Esophagus squamous epithelium (tissue), 5 donors: ENCODE measurements at regions not wholly inside any gene's neighbourhood (a gene's known extent, or its start where the extent isn't known, plus 50 kb on each side); places are given as distances from the start of the nearest gene placed in this dataset.
"Not testable (repeated sequence)": the region's sequence is repeated elsewhere in the genome, so short reads cannot be mapped to it uniquely, and the experiment has no call there.

Source experiments
- DNase-seq: peaks from one replicate; lab custom pipeline; 2025; lab: John Stamatoyannopoulos, UW
- H3K27ac ChIP-seq, 4 donors: fragments of 200-600 bp; sonication (generic); one replicate each; pipeline ENCODE4 v1.5.1; 2016 to 2019; ENCODE audit warnings: mild to moderate bottlenecking in 1 of 4
- H3K27me3 ChIP-seq, 4 donors: fragments of 200-600 bp; sonication (generic); 1 replicate in 3 of 4; 2 replicates in 1 of 4; pipeline versions ENCODE4 v1.5.1 to v1.6.0; 2017 to 2021; ENCODE audit warnings: antibody characterized with exemption in 1 of 4
- H3K36me3 ChIP-seq, 3 donors: fragments of 200-600 bp; sonication (generic); one replicate each; pipeline ENCODE4 v1.5.1; 2016 to 2019
- H3K4me1 ChIP-seq, 3 donors: fragments of 200-600 bp; sonication (generic); one replicate each; pipeline ENCODE4 v1.5.1; 2017 to 2019
- H3K4me3 ChIP-seq, 4 donors: fragments of 200-600 bp; sonication (generic); 1 replicate in 3 of 4; 2 replicates in 1 of 4; pipeline ENCODE4 v1.5.1; 2016 to 2019; ENCODE audit warnings: mild to moderate bottlenecking in 2 of 4, moderate library complexity in 1 of 4
- H3K9me3 ChIP-seq, 3 donors: fragments of 200-600 bp; sonication (generic); one replicate each; pipeline ENCODE4 v1.5.1; 2016 to 2019
- CTCF ChIP-seq, 6 experiments: fragments of 450-650 bp in 4 of 6; fragments of 200-600 bp in 2 of 6; sonication (generic) in 2 of 6; IDR thresholded peaks; one replicate each; pipeline ENCODE4 v1.5.1; 2016 to 2019; ENCODE audit warnings: antibody characterized with exemption in 6 of 6, mild to moderate bottlenecking in 4 of 6, moderate library complexity in 4 of 6
- POLR2A ChIP-seq, 4 donors: fragments of 450-650 bp; IDR thresholded peaks; one replicate each; pipeline ENCODE4 v1.6.1; 2017; ENCODE audit warnings: antibody characterized with exemption in 4 of 4, mild to moderate bottlenecking in 4 of 4, moderate library complexity in 3 of 4
- WGBS, 2 donors: methylation state at CpG; one replicate each; pipeline ENCODE4 v1.1.5; 2018; 5-methylcytosine and 5-hydroxymethylcytosine counted together
- intact Hi-C: fragments of 100-400 bp; cut with DNase I; formaldehyde crosslinking; loops from one replicate; pipeline ENCODE4 v1.15.0; 2022
- donor health status: DM: yes; HTN: yes; CAD: no.

- TF ChIP-seq CTCF (IDR thresholded peaks at IDR 0.05), result no peak
- no peaks in the 10 kb centered on the region for H3K9me3 ChIP-seq
- WGBS, 2 donors, result 48 to 53% methylated on average over 5 of the region's 5 CpGs
- no peak overlapping the region for H3K4me3 ChIP-seq
- no peaks in the 10 kb centered on the region for H3K27me3 ChIP-seq
- no peak for DNase-seq
- no peak overlapping the region for H3K27ac ChIP-seq
- H3K36me3 ChIP-seq, result no peaks in the 10 kb centered on the region
- no peaks in the 10 kb centered on the region for H3K4me1 ChIP-seq
- intact Hi-C loops, result no loop called here
Observed at GRCh38 chr6:102746941-102747340, 1353.4 kb downstream of the GRIK2 start.

- Histone ChIP-seq H3K4me1 (no peaks in the 10 kb centered on the region), H3K9me3 (no peaks in the 10 kb centered on the region), H3K27me3 (no peaks in the 10 kb centered on the region), H3K36me3 (no peaks in the 10 kb centered on the region), H3K4me3 (no peak overlapping the region), H3K27ac (no peak overlapping the region)
- TF ChIP-seq POLR2A (IDR thresholded peaks at IDR 0.05), result no peak
- TF ChIP-seq CTCF (IDR thresholded peaks at IDR 0.05), result no peak
- intact Hi-C loops, result no loop called here
- DNase-seq, result no peak
- WGBS, 2 donors, result 45 to 49% methylated on average over 7 of the region's 7 CpGs
Observed at GRCh38 chr6:102742754-102743356, 1349.3 kb downstream of the GRIK2 start.

GRCh38 chr6:102742028-102742427, 1348.5 kb downstream of the GRIK2 start:
- DNase-seq, result no peak
- no peak overlapping the region for H3K4me3 ChIP-seq
- no peaks in the 10 kb centered on the region for H3K27me3 ChIP-seq
- H3K4me1 ChIP-seq, result no peaks in the 10 kb centered on the region
- no peaks in the 10 kb centered on the region for H3K9me3 ChIP-seq
- no peak overlapping the region for H3K27ac ChIP-seq
- no peak for TF ChIP-seq CTCF (IDR thresholded peaks at IDR 0.05)
- no peak for TF ChIP-seq POLR2A (IDR thresholded peaks at IDR 0.05)
- no peaks in the 10 kb centered on the region for H3K36me3 ChIP-seq
- intact Hi-C loops, result no loop called here
- 24 to 31% methylated on average over 4 of the region's 4 CpGs for WGBS, 2 donors

GRCh38 chr6:102736941-102737368, 1343.4 kb downstream of the GRIK2 start:
- intact Hi-C loops, result no loop called here
- TF ChIP-seq CTCF (IDR thresholded peaks at IDR 0.05), result no peak
- no peak for TF ChIP-seq POLR2A (IDR thresholded peaks at IDR 0.05)
- Histone ChIP-seq H3K36me3 (no peaks in the 10 kb centered on the region), H3K4me3 (no peak overlapping the region), H3K27me3 (no peaks in the 10 kb centered on the region), H3K27ac (no peak overlapping the region), H3K4me1 (no peaks in the 10 kb centered on the region), H3K9me3 (no peaks in the 10 kb centered on the region)
- 46 to 57% methylated on average over 2 of the region's 2 CpGs for WGBS, 2 donors
- DNase-seq, result no peak

GRCh38 chr6:102732898-102733297, 1339.4 kb downstream of the GRIK2 start:
- Histone ChIP-seq H3K27ac (no peak overlapping the region), H3K36me3 (no peaks in the 10 kb centered on the region), H3K4me1 (no peaks in the 10 kb centered on the region), H3K27me3 (no peaks in the 10 kb centered on the region), H3K4me3 (no peak overlapping the region), H3K9me3 (no peaks in the 10 kb centered on the region)
- DNase-seq, result no peak
- TF ChIP-seq POLR2A (IDR thresholded peaks at IDR 0.05) (no peak), CTCF (IDR thresholded peaks at IDR 0.05) (no peak)
- intact Hi-C loops, result no loop called here
- WGBS, 2 donors, result 39% methylated on average over 3 of the region's 3 CpGs

- H3K9me3 ChIP-seq, H3K36me3 ChIP-seq, H3K4me3 ChIP-seq, H3K27me3 ChIP-seq, H3K4me1 ChIP-seq, DNase-seq, intact Hi-C loops, H3K27ac ChIP-seq: not testable (repeated sequence)
- 92 to 93% methylated on average over 14 to 24 of the region's 24 CpGs for WGBS, 2 donors
Observed at GRCh38 chr6:102722086-102722485, 1328.6 kb downstream of the GRIK2 start.
